IPS-NIHi7 (cell line): ENCODE measurements at regions not wholly inside any gene's neighbourhood (a gene's known extent, or its start where the extent isn't known, plus 50 kb on each side); places are given as distances from the start of the nearest gene placed in this dataset.

Experiments used
- DNase-seq: peaks from one replicate; pipeline ENCODE4 v3.0.0; 2012; ENCODE audit warnings: mixed read lengths; ENCODE audit errors: extremely low spot score

DNA sequence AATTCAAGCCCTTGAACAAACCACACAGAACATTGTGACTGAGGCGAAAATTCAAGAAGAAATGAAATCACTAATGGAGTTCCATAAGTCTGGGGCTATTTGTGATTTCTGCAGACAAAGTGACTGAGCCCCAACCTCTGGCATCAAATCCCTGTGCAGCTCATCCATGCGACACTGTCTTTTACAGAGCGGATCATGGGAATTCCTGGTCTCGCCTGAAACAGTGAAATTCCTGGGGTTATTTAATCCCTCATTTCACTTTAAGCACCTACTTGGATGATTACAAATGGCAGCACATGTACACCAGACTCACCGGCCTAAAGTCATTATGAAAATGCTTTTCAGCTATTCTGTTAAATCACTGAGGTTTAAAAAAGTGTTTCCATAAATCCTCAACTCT, 102.4 kb upstream of the CDH4 start:
- no peak for DNase-seq

DNA sequence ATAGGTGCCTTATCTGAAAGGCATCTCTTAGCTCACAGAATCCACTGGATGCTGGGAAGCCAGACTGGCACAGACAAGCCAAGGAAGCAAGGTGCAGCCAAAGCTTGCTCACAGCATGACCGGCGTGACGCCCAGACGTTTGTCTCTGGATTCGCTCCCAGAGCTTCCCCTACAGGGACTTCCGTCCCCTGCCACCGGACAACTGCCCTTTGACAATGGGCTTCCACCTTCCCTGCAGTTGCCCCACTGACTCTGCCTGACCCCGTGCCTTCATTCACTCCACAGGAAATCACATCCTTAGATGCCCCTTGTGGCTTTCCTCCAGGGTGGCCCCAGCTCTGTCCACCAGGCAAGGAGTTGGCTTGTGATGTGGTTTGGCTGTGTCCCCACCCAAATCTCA, 94.8 kb upstream of the CDH4 start:
- DNase-seq = no peak

DNA sequence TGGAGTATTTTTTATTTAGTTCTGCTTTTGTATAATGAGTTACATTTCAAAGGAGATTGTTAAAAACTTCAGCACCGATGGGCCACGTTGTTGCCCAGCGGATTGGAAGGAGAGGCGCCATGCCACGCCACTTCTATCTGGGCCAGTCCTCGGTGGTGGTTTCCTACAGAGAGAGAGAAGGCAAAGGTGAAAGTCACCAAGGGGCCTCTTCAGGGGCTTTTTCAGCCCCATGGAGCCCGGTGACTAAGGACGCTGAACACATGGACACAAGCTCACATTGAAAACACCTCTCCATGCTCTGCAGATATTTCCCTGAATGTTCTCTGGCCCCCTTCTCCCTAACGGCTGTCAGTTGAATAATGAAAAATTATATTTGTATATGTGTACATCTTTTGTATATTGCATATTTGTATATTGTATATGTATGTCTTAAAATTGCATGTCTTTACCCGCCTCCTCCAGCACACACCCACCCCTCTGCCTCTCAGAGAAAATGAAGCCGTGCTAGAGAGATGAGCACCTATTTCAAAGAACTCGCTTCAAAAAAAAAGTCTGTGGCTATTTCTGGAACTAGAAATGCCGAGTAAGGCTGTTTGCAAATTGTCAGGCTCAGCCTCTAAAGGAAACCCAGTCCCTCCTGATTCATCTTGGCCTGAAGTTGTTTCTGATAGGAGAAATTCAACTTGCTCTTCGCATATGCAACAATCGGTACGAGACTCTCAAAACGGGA, 91.9 kb upstream of the CDH4 start:
- DNase-seq = no peak

DNA sequence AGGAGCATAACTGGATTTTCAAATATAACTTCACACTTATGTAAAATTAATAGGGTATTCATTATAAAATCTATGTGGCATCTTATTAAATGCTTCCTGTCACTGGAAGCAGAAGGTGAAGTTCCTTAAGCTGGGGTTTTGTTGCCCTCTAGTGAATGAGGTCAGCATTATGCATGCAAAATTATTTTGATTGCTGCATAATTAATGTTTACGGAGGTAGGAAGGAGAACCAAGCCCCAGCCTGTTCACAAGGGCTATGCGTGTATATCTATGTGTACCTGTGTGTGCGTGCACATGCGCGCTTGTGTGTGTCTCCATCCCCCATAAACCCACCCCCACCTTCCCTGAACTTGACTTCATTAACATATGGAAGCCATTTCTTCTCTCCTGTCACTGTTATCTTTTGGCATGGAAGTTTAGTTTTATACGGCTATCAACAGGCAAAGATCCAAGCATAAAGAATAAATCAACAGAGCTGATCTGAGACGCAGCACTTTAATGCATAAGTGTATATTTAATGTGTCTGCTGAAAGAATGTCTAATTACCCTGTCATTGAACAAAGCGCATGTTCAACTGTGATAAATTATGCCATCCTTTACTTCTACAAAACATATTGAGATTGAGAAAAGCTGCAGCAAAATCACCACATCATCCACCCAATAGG, 90.2 kb upstream of the CDH4 start:
- no peak for DNase-seq

DNA sequence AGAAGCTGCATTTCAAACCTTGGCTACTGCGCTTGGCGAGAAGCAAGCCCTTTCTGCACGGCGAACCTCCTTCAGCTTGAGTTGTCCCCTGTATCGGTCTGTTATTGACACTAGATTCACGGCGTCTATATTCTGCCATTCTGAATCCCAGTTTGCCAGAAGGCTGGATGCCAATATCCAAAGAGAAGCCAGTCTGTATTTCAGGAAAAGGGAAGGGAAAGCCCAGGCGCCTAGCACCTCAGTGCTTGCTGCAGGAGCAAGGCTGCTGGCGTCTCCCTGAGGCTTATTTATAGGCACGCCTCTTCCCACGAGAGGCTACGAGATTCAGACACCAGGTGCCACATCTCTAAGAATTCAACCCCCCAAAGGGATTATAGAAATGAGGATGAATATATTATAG, 89.6 kb upstream of the CDH4 start:
- DNase-seq = no peak

DNA sequence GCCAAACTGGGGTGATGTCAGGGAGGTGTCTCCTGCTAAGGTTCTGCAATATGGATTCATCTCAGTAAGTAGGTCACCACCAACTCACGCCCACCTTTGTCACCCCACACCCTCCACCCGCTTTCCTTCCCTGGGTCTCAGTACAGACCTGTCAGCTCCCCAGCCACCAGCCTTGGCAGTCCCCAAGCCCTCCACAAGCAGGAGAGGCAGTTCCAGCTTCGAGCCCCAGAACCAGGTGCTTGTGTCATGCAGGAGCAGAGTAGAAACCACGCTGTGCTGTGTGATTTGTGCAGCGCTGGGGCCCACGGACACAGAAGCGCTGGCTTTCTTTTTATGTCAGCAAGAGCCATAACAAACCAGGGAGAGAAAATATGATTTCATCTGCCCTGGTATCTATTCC, 89.0 kb upstream of the CDH4 start:
- DNase-seq = no peak

DNA sequence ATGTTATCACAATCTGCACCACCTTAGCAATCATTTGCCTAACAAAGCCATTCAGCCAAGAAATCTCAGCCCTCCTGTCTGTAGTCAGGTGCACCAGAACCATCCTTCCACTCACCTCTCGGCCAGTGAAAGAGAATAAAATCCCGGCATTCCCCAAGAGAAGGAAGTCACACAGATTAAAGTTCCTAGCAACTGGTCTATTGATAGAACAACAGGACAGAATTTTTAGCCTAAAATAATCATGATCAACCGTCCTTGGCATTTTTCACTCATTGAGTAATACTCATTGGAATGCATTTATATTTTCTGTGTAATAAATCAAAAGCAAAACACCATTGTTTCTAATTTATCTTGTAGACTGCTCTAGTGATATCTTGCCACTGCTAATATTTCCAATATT, 85.7 kb upstream of the CDH4 start:
- DNase-seq = no peak

DNA sequence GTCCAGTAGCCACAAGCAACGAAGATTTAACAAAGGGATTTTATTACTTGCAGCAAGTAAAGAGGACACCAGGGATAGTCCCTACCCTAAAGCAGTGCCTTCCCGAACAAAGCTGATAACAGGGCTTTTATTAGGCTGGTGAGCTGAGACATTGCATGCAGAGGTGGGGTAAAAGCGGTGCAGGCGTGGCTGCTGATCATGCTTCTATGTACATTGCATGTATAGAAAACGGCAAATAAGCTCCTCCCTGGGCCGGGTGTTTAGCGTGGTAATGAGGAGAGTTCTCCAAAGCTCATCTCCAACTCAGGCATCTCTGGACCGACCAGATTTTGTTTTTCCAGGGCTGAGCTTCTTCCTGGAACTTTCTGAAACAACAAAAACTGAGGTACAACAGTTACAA, 83.5 kb upstream of the CDH4 start:
- no peak for DNase-seq

DNA sequence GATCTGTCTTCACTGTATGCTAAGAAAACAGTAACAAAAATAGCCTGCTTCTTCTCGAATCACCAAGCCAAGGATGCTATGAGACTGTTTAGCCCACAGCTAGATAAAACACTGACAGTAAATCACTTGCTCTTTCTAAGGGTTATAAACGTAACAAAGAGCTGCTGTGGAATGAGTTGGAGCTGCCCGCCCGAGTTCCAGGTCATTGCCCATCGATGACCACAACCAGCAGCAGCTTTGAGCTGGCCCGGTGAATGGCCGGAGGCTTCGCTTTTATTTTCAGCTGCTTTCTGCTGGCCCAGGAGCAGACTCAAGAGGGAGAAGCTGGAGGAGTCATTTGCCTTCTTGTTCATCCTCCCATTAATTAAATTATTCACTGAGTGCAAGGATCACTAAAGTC, 82.2 kb upstream of the CDH4 start:
- no peak for DNase-seq

DNA sequence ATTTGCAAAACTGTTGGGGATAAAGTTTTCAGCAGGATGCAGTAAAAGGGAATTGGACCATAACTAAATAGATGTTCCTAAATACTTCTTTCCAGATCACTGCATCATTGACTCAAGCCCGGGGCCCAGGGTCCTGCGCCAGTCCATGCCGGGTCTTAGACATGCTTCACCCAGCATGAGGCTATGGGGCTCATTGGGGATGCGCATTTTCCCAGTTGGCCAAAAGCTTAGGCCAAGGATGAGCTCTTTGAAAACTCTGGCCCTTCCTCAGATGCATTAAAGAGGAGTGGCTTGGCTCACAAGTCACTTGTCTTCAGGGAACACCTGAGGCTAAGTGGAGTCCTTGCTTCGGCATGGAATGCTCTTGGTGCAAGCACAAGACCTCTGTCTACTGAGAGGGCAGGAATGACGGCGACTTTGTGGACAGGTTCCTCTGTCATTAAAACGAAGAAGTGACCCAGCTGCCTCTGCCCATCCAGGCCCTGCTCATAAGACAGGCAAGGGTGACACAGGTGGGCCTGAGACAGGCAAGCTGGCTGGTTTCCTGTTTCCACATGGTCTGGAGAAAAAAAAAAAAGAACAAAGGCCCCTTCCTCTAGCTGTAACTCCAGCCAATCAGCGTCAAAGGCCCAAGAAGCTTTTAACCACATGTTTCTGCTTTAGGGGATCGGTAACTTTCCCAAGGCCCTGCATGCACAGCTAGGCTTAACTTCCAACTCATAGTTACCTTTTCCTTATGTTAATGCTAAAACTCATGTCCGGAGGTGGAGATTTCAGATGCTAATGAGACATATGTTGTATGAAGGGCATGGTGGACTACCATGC, 81.4 kb upstream of the CDH4 start:
- peak; percentile 79 for DNase-seq

DNA sequence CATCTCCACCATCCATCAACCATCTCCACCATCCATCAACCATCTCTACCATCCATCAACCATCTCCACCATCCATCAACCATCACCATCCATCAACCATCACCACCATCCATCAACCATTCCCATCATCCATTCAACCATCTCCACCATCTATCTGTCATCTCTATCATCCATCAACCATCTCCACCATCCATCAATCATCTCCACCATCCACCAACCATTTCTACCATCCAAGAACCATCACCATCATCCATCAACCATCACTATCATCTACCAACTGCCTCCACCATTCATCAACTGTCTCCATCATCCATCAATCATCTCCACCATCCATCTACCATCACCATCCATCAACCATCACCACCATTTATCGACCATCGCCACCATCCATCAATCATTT, 78.8 kb upstream of the CDH4 start:
- DNase-seq = no peak

DNA sequence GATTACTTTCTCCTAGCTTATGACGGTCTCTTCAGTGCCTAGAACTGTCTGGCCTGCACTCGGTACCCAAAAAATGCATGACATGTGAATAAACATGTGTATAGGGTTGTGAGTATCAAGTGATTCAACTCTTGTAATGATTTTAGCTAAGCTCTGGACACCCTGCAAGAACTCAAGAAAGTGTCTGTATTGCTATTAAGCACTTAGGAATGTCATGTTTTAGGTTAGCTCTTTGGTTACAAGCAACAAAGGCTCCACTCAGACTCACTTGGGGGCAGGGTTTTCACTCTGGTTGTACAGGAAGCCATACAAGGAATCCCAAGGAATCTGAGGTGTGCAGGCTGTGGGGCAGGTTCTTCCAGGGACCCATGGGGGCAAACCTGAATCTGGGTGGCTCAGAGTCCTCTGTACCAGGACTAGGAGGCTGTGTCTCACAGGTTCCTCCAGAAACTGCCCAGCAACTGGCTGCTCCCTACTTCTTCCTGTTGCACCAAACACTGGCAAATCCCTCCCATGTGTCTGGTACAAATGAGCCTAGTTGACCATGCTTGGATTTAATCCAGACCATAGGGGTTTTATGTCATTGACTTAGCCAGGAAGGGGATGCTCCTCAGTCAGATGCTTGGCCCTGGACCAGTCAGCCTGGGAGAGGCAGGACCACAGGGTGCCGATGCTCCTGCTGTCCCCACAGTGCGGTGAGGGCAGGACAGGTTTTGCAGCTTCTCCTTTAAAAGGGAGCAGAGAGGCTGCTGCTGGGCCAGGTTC, 77.9 kb upstream of the CDH4 start:
- no peak for DNase-seq

DNA sequence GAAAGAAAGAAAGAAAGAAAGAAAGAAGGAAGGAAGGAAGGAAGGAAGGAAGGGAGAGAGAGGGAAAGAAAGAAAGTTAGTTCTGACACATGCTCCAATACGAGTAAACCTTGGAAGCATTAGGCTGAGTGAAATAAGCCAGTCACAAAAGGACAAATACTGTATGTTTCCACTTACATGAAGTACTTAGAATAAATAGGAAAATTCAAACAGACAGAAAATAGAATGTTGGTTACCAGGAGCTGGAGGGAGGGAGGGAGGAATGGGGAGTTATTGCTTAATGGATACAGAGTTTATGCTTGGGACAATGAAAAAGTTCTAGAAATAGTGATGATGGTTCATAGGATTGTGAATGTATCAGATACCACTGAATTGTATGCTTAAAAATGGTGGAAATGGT, 75.2 kb upstream of the CDH4 start:
- DNase-seq = no peak

DNA sequence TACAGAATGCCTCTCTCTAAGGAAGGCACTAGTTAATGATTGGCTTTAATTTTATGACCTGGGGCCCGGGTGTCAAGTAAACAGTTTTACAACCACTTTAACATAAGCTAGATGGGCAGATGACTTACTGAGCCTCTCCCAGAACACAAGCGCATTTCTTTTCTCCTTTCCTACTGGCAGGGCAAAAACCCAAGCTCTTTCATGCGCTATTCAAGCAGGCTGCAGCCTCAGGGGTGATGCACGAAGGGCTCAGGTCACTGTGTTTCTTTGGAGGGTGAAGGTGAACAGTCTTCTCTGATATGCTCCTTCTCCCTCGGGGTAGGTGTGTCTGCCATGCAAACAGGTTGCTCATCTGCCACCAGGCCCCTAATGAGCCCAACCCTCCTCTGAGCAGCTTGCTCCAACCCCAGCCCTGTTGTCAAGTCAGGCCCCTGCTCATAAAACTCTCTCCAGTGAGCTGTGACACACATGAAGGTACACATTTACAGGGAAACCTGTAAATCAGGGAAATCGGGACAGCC, 73.5 kb upstream of the CDH4 start:
- DNase-seq = no peak

DNA sequence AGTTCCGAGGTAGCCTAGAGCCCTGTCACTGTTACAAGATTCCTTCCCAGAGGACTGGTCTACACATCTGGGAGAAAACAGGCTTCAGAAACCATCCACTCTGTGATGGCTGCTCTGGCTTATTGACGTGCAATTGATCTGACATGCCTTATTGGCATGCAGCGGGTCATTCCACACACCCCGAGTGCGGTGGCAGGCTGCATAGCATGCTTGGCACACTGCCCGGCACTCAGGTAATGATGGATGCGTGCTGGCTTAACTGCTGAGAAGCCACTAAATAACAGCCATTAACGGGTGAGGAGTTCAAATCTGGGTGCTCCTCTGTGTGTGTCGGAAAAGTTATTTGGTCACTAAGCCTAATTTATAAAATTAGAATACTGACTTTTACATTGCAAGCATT, 67.9 kb upstream of the CDH4 start:
- DNase-seq = no peak

DNA sequence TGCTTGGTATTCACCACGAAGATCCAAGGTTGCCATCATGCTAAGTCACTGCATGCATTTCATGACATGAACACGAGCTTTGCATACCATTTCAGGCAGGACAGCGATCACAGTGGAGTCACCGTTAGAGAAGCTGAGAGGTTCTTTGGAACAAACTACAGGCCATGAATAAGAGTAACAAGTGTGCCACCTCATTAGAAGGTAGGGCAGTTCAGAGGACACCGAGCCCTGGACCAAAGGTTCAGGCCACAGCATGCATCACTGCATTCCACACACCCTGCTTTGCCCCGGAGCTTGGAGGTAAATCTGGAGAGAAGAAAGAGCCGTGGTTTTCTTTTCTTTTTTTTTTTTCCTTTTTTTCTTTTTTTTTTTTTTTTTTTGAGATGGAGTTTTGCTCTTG, 66.9 kb upstream of the CDH4 start:
- no peak for DNase-seq

DNA sequence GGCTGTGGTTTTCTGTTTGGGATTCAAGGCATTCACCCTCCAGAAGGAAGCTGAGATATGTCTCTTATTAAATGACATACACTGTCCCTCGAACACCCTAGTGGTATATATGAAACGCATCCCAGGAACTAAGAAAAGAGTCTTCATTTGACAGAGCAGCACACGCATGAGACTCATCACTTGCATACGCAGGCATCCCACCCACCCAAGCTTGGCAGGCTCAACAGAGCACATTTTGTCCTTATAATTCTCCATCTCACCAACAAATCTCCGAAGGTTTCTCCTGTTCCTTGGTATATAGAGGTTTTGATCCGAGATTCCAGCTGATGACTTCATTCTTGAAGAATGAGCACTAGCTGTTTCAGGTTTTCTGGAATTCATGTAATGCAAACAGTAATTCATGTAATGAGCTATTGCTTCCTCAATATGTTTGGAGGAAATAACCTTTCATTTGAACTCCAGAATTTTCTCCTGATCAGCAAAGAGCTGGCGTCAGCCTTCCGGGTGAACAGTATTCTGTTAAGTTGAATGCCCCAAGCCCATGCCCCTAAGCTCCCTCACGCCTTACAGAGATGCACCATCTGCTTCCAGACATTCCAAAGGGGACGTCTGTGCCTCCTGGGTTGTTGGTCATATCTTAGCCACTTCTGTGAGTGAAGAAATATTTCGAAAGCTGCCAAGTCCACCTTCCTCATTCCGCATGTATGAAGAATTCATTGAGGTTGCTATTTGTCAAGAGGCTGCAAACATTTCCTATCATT, 66.0 kb upstream of the CDH4 start:
- DNase-seq = no peak

DNA sequence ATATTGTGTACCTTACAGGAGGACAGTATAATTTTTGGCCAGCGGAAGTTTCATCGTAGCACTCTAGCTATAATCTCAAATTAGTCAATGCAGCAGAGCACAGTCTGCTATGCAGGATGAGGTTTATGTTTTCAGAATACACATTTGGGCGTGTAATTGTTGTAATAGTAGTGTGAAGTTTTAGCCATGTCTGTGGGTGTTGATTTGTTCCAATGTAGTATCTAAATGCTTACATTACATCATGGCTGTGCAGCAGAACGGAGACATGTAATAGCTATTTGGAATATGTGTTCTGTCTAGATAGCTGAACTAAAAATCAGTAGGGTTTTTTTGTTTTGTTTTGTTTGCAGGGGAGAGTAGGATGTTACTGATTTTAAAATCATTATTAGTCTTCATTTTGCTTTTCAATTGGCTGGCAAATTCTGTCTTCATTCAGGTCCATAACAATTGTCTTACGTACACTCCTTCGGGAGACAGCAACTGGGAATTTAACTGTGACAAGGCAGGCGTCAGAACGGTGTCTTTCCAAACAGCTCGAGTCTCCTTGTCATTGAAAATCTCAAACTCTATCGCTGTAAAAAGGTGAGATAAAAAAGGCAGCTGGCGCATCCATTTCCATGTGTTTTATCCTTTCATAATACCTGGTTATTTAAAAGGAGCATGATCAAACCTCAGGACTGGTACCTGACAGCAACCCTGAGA, 65.1 kb upstream of the CDH4 start:
- no peak for DNase-seq

DNA sequence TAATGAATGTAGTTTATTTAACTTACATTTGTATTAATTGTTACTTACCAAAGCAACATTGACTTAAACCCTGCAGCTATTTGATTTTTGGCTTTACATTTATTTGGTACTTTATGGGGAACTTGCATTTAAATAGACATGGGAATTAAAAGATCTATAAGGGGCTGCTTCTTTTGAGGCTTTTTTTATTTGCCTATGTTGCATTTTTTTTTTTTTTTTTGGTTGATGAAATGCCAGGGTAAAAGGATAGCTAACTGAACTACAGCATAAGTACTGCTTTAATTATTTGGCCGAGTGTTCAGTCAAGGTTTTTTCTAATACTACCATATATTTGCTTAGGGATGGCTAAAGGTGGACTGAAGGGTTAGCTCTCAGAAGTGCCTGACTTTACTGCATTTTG, 62.5 kb upstream of the CDH4 start:
- no peak for DNase-seq

DNA sequence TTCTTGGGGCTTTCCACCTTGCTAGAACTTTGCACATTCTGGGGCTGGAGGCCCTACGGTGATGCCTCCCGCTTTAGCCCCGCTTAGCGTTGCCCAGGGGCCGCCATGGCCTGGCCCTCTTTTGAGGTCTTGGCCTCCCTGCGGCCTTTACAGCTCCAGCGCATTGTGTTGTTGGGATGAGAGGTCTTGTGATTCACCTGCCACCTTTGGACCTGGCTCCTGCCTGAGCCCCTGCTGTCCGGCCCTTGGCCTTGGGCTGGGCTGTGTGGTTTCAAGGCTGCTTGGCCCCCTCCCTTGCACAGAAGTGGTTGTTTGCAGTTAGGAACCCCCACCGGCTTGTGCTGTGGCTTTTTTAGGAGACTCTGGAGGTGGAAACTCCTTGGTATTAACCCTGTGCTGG, 61.0 kb upstream of the CDH4 start:
- DNase-seq = peak; percentile 39
